Activated naive CD4-positive, alpha-beta T cell treated with anti-CD3 and anti-CD28 coated beads for 36 hours (primary cell): ENCODE measurements at regions not wholly inside any gene's neighbourhood (a gene's known extent, or its start where the extent isn't known, plus 50 kb on each side); places are given as distances from the start of the nearest gene placed in this dataset.

Experiments
- CTCF ChIA-PET: fragments of 350-600 bp; sonication (Branson Sonifier 250); formaldehyde crosslinking; loops from one replicate; lab custom pipeline; 2021; ENCODE audit warnings: antibody characterized with exemption; lab: Charles Lee
- DNase-seq: peaks from one replicate; pipeline ENCODE4 v3.0.0-alpha.2; 2020
- H3K27ac Mint-ChIP-seq: one replicate; pipeline ENCODE4 v1.8.0; 2021; ENCODE audit warnings: mild to moderate bottlenecking, mixed read lengths
- H3K27me3 Mint-ChIP-seq: one replicate; pipeline ENCODE4 v1.8.0; 2021; ENCODE audit warnings: low read depth, mixed read lengths
- H3K36me3 Mint-ChIP-seq: one replicate; pipeline ENCODE4 v1.8.0; 2021; ENCODE audit warnings: low read depth, mixed read lengths
- H3K4me1 Mint-ChIP-seq: one replicate; pipeline ENCODE4 v1.8.0; 2021; ENCODE audit warnings: low read depth, mixed read lengths
- H3K4me3 Mint-ChIP-seq: one replicate; pipeline ENCODE4 v1.8.0; 2021; ENCODE audit warnings: mild to moderate bottlenecking, moderate library complexity, mixed read lengths
- H3K9me3 Mint-ChIP-seq: one replicate; pipeline ENCODE4 v1.8.0; 2021; ENCODE audit warnings: mixed read lengths
- intact Hi-C: fragments of 100-400 bp; cut with micrococcal nuclease; formaldehyde crosslinking; loops from one replicate; pipeline ENCODE4 v1.15.1; 2023

GRCh38 chr2:81767187-81767912 is 1462.8 kb upstream of the LRRTM1 start:
- no peak for DNase-seq
- Mint-ChIP-seq H3K9me3 (peaks cover 4% of the 10 kb centered on the region), H3K27ac (no peak overlapping the region), H3K36me3 (no peaks in the 10 kb centered on the region), H3K4me1 (no peaks in the 10 kb centered on the region), H3K4me3 (no peak overlapping the region), H3K27me3 (no peaks in the 10 kb centered on the region)
- CTCF ChIA-PET, result no interaction called here
- intact Hi-C loops, result no loop called here

GRCh38 chr2:81747481-81748070 is 1443.0 kb upstream of the LRRTM1 start:
- no peaks in the 10 kb centered on the region for H3K27me3 Mint-ChIP-seq
- no peak overlapping the region for H3K27ac Mint-ChIP-seq
- H3K4me1 Mint-ChIP-seq, result no peaks in the 10 kb centered on the region
- intact Hi-C loops, result no loop called here
- H3K4me3 Mint-ChIP-seq, result no peak overlapping the region
- no peak for DNase-seq
- H3K9me3 Mint-ChIP-seq, result peaks cover 2% of the 10 kb centered on the region
- H3K36me3 Mint-ChIP-seq, result no peaks in the 10 kb centered on the region
- CTCF ChIA-PET, result no interaction called here

GRCh38 chr2:81739966-81740365 is 1435.4 kb upstream of the LRRTM1 start:
- H3K27ac Mint-ChIP-seq, result no peak overlapping the region
- intact Hi-C loops, result no loop called here
- DNase-seq, result no peak
- CTCF ChIA-PET, result no interaction called here
- H3K4me1 Mint-ChIP-seq, result no peaks in the 10 kb centered on the region
- no peaks in the 10 kb centered on the region for H3K27me3 Mint-ChIP-seq
- H3K9me3 Mint-ChIP-seq, result peaks cover 7% of the 10 kb centered on the region
- no peaks in the 10 kb centered on the region for H3K36me3 Mint-ChIP-seq
- no peak overlapping the region for H3K4me3 Mint-ChIP-seq

GRCh38 chr2:81734981-81735380 is 1430.4 kb upstream of the LRRTM1 start:
- CTCF ChIA-PET, result no interaction called here
- no peak overlapping the region for H3K4me3 Mint-ChIP-seq
- intact Hi-C loops, result no loop called here
- no peaks in the 10 kb centered on the region for H3K27me3 Mint-ChIP-seq
- H3K9me3 Mint-ChIP-seq, result peaks cover 8% of the 10 kb centered on the region
- H3K27ac Mint-ChIP-seq, result no peak overlapping the region
- H3K4me1 Mint-ChIP-seq, result no peaks in the 10 kb centered on the region
- no peaks in the 10 kb centered on the region for H3K36me3 Mint-ChIP-seq
- no peak for DNase-seq

- CTCF ChIA-PET, result interaction anchor here (0.6 kb wide), 1 partner anchor 1706 kb away, joined by 5 read pairs; no protein-coding TSS in a partner anchor
- Mint-ChIP-seq H3K27ac (no peak overlapping the region), H3K27me3 (no peaks in the 10 kb centered on the region), H3K4me1 (no peaks in the 10 kb centered on the region), H3K36me3 (no peaks in the 10 kb centered on the region), H3K9me3 (peaks cover 12% of the 10 kb centered on the region), H3K4me3 (no peak overlapping the region)
- intact Hi-C loops, result no loop called here
- no peak for DNase-seq
Observed at GRCh38 chr2:81714817-81715216, 1410.3 kb upstream of the LRRTM1 start.

- H3K36me3 Mint-ChIP-seq, result no peaks in the 10 kb centered on the region
- no peak for DNase-seq
- no peaks in the 10 kb centered on the region for H3K27me3 Mint-ChIP-seq
- no peaks in the 10 kb centered on the region for H3K4me1 Mint-ChIP-seq
- CTCF ChIA-PET, result interaction anchor here (0.6 kb wide), 1 partner anchor 1348 kb away, joined by 3 read pairs; no protein-coding TSS in a partner anchor
- no peak overlapping the region for H3K4me3 Mint-ChIP-seq
- no peak overlapping the region for H3K27ac Mint-ChIP-seq
- H3K9me3 Mint-ChIP-seq, result no peaks in the 10 kb centered on the region
- intact Hi-C loops, result no loop called here
Observed at GRCh38 chr2:81706856-81707255, 1402.3 kb upstream of the LRRTM1 start.

GRCh38 chr2:81703831-81704230 is 1399.3 kb upstream of the LRRTM1 start:
- Mint-ChIP-seq H3K4me3 (no peak overlapping the region), H3K4me1 (no peaks in the 10 kb centered on the region)

GRCh38 chr2:81692566-81692965 is 1388.0 kb upstream of the LRRTM1 start:
- H3K4me3 Mint-ChIP-seq, result no peak overlapping the region
- no peak for DNase-seq

More at GRCh38 chr2:81703831-81704230, 1399.3 kb upstream of the LRRTM1 start:
- Mint-ChIP-seq H3K27me3 (no peaks in the 10 kb centered on the region), H3K36me3 (no peaks in the 10 kb centered on the region), H3K27ac (no peak overlapping the region), H3K9me3 (no peaks in the 10 kb centered on the region)
- DNase-seq, result no peak
- intact Hi-C loops, result no loop called here
- CTCF ChIA-PET, result no interaction called here

GRCh38 chr2:81675641-81676040 is 1371.1 kb upstream of the LRRTM1 start:
- no peak overlapping the region for H3K27ac Mint-ChIP-seq
- H3K36me3 Mint-ChIP-seq, result no peaks in the 10 kb centered on the region
- H3K9me3 Mint-ChIP-seq, result peaks cover 2% of the 10 kb centered on the region
- intact Hi-C loops, result no loop called here
- no peaks in the 10 kb centered on the region for H3K27me3 Mint-ChIP-seq
- CTCF ChIA-PET, result interaction anchor here (0.6 kb wide), 1 partner anchor 387 kb away, joined by 3 read pairs; no protein-coding TSS in a partner anchor
- no peak overlapping the region for H3K4me3 Mint-ChIP-seq
- H3K4me1 Mint-ChIP-seq, result no peaks in the 10 kb centered on the region
- no peak for DNase-seq

More at GRCh38 chr2:81692566-81692965, 1388.0 kb upstream of the LRRTM1 start:
- no peaks in the 10 kb centered on the region for H3K36me3 Mint-ChIP-seq
- peaks cover 11% of the 10 kb centered on the region for H3K9me3 Mint-ChIP-seq
- no peak overlapping the region for H3K27ac Mint-ChIP-seq
- H3K4me1 Mint-ChIP-seq, result no peaks in the 10 kb centered on the region
- CTCF ChIA-PET, result no interaction called here
- intact Hi-C loops, result no loop called here
- H3K27me3 Mint-ChIP-seq, result no peaks in the 10 kb centered on the region

GRCh38 chr2:81672923-81673322 is 1368.4 kb upstream of the LRRTM1 start:
- intact Hi-C loops, result no loop called here
- no peaks in the 10 kb centered on the region for H3K27me3 Mint-ChIP-seq
- no peak for DNase-seq

GRCh38 chr2:81672516-81672915 is 1368.0 kb upstream of the LRRTM1 start:
- CTCF ChIA-PET, result no interaction called here
- Mint-ChIP-seq H3K27ac (no peak overlapping the region), H3K4me3 (no peak overlapping the region), H3K9me3 (no peaks in the 10 kb centered on the region), H3K36me3 (no peaks in the 10 kb centered on the region), H3K27me3 (no peaks in the 10 kb centered on the region), H3K4me1 (no peaks in the 10 kb centered on the region)
- no peak for DNase-seq
- intact Hi-C loops, result no loop called here

More at GRCh38 chr2:81672923-81673322, 1368.4 kb upstream of the LRRTM1 start:
- H3K27ac Mint-ChIP-seq, result no peak overlapping the region
- H3K36me3 Mint-ChIP-seq, result no peaks in the 10 kb centered on the region
- CTCF ChIA-PET, result no interaction called here
- H3K4me3 Mint-ChIP-seq, result no peak overlapping the region
- H3K9me3 Mint-ChIP-seq, result no peaks in the 10 kb centered on the region
- no peaks in the 10 kb centered on the region for H3K4me1 Mint-ChIP-seq

GRCh38 chr2:81670885-81671284 is 1366.3 kb upstream of the LRRTM1 start:
- intact Hi-C loops, result no loop called here
- Mint-ChIP-seq H3K27me3 (no peaks in the 10 kb centered on the region), H3K4me3 (no peak overlapping the region), H3K36me3 (no peaks in the 10 kb centered on the region), H3K9me3 (no peaks in the 10 kb centered on the region), H3K27ac (no peak overlapping the region), H3K4me1 (no peaks in the 10 kb centered on the region)
- no peak for DNase-seq
- CTCF ChIA-PET, result no interaction called here

GRCh38 chr2:81661081-81661480 is 1356.5 kb upstream of the LRRTM1 start:
- H3K27ac Mint-ChIP-seq, result no peak overlapping the region
- peaks cover 35% of the 10 kb centered on the region for H3K9me3 Mint-ChIP-seq
- CTCF ChIA-PET, result no interaction called here

More at GRCh38 chr2:81661081-81661480, 1356.5 kb upstream of the LRRTM1 start:
- DNase-seq, result no peak
- no peaks in the 10 kb centered on the region for H3K4me1 Mint-ChIP-seq
- H3K36me3 Mint-ChIP-seq, result peaks cover 2% of the 10 kb centered on the region
- H3K27me3 Mint-ChIP-seq, result no peaks in the 10 kb centered on the region
- intact Hi-C loops, result no loop called here
- no peak overlapping the region for H3K4me3 Mint-ChIP-seq
